GM10266 (cell line): ENCODE measurements at regions not wholly inside any gene's neighbourhood (a gene's known extent, or its start where the extent isn't known, plus 50 kb on each side); places are given as distances from the start of the nearest gene placed in this dataset.
"Not testable (repeated sequence)": the region's sequence is repeated elsewhere in the genome, so short reads cannot be mapped to it uniquely, and the experiment has no call there.

Experiments used
- DNase-seq: peaks from one replicate; pipeline ENCODE4 v3.0.0; 2012; ENCODE audit errors: extremely low spot score
- TF ChIP-seq, protein P1 (sequence below): IDR thresholded peaks from 2 replicates; pipeline ENCODE4 v1.5.1; 2012; ENCODE audit warnings: mild to moderate bottlenecking, low read depth; ENCODE audit not compliant: control insufficient read depth, insufficient read depth; ENCODE audit errors: missing control alignments

DNA sequence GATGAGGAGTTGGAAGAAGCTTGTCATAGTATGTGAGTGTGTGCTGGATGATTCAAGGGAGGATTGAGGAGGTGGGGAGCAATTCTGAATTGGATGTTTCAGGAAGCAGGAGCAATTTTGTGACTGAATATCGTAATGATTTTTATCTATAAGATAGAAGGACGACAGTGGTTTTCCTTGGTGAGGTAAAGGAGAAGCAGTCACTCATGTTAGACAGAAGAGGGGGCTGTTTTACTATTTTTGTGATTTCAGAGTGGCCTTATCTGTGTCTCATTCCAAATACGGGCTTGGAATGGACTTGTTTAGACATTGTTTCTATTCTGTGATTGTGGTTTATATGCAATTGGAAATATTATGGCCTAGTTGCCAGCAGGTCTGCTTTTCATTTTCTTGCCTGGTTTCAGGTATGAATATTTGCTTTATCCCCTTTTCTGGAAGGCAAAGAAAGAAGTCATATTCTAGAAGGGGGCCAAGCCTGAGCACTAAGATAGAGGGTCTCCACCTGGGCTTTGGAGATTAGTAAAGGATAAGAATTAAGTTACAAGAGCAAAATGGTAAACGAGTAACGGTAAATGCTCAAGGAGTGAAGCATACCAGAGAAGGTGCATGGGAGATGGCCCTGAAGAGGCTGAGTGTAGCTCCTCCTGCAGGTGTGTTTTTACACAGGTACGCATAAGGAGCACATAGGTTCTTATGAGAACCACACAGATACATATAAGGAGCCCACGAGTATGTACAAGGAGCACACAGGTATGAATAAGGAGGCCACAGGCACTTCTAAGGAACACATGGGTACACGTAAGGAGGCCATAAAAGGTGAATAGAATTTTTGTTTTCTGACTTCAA is 124.6 kb upstream of the KCNAB1 start:
- no peak for DNase-seq
- TF ChIP-seq, protein P1, sequence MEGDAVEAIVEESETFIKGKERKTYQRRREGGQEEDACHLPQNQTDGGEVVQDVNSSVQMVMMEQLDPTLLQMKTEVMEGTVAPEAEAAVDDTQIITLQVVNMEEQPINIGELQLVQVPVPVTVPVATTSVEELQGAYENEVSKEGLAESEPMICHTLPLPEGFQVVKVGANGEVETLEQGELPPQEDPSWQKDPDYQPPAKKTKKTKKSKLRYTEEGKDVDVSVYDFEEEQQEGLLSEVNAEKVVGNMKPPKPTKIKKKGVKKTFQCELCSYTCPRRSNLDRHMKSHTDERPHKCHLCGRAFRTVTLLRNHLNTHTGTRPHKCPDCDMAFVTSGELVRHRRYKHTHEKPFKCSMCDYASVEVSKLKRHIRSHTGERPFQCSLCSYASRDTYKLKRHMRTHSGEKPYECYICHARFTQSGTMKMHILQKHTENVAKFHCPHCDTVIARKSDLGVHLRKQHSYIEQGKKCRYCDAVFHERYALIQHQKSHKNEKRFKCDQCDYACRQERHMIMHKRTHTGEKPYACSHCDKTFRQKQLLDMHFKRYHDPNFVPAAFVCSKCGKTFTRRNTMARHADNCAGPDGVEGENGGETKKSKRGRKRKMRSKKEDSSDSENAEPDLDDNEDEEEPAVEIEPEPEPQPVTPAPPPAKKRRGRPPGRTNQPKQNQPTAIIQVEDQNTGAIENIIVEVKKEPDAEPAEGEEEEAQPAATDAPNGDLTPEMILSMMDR = peak; percentile 27

DNA sequence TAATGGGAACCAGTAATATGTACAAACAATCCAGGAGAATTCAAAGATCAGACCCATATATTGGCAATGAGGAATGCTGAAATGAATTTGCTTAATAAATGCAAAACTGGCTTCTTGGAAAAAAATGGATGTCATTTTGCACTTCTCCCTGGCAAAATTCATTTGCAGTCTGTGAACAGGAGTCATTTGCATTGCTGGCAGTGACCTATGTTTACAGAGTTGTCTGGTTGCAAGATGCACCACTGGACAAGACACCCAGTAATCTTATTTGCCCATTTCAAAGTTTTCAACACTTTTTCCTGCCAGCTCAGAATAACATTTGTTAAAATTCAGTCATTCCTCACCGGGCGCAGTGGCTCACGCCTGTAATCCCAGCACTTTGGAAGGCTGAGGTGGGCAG is 123.5 kb upstream of the KCNAB1 start:
- no peak for DNase-seq
- TF ChIP-seq, protein P1 = no peak

DNA sequence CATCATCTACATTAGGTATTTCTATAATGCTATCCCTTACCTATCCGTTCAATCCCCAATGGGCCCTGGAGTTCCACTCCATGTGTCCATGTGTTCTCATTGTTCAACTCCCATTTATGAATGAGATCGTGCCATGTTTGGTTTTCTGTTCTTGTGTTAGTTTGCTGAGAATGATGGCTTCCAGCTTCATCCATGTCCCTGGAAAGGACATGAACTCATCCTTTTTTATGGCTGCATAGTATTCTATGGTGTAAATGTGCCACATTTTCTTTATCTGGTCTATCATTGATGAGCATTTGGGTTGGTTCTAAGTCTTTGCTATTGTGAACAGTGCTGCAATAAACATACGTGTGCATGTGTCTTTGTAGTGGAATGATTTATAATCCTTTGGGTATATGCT is 122.2 kb upstream of the KCNAB1 start:
- not testable (repeated sequence) for DNase-seq

DNA sequence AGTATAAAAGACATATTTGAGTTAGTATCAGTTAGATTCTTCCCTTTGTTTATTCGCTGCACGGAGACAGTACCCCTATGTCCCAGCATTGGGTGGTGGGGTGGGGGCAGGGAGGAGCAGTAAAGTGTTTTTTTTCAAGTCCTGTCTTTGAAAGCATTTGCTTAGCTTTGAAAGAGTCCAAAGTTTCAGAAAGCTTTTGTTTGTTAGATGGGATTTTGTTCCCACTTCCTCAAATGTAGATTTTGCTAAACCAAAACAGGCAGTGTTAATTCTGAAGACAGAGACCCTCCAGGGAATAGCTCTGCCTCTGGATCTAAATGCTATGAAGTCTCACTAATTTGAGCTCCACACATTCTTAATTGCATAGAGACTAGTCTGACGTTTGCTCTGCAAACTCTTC is 114.6 kb upstream of the KCNAB1 start:
- TF ChIP-seq, protein P1 = no peak
- DNase-seq = no peak

DNA sequence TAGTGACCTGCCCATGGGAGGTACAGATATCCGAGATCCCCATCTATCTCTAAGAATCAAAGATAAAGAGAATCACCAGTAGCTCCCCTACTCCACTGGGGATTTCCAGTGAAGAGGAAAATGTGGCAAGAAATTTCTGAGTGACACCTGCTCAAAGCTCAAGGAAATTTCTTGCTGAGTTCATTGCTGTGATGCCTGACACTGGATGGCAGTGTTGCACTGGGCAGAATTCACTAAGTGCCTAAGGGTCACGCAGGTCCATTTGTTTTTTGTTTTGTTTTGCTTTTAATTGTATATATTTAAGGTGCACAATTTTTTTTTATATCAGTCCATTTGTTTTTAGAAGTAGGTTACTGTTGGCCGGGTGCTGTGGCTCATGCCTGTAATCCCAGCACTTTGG is 109.5 kb upstream of the KCNAB1 start:
- TF ChIP-seq, protein P1 = peak; percentile 33
- DNase-seq = no peak

DNA sequence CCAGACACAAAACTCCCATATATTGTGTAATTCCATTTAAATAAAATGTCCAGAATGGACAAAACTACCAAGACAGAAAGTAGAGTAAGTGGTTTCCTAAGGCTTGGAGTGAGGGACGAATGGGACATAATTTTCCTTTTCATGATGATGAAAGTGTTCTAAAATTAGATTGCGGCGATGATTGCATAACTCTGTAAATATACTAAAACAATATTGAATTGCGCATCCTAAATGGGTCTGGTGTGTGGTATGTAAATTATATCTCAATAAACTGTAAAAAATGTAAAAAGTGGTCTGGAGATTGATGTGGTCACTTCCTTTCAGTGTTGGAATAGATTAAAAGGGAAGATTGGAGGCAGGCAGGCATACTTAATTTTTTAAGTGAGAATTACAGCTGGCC is 105.9 kb upstream of the KCNAB1 start:
- TF ChIP-seq, protein P1 = no peak
- DNase-seq = no peak

DNA sequence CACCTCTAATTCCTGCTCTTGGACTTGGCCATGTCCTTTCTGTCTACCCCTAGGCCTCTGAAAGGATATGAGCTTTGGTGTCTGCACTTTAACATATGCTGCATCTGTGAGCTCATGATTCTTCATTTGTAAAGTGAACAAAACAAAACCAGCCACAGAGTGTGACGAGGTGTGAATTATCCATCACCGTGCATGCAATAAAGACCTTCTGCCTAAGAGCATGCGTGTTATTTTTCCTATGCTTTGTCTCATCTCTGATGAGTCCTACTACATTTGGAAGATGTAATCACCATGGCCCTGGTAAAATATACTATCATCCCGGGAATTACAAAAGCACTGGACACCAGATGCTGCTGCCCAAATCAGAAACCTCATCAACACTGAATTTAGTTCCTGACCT is 103.5 kb upstream of the KCNAB1 start:
- TF ChIP-seq, protein P1 = no peak
- DNase-seq = no peak
